Thyroid gland (tissue), 4 donors: ENCODE measurements at regions not wholly inside any gene's neighbourhood (a gene's known extent, or its start where the extent isn't known, plus 50 kb on each side); places are given as distances from the start of the nearest gene placed in this dataset.
"Not testable (repeated sequence)": the region's sequence is repeated elsewhere in the genome, so short reads cannot be mapped to it uniquely, and the experiment has no call there.

Source experiments
- CTCF ChIP-seq, 6 experiments: fragments of 200-600 bp in 3 of 6; fragments of 450-650 bp in 3 of 6; sonication (generic) in 3 of 6; IDR thresholded peaks; one replicate each; pipeline ENCODE4 v1.5.1; 2016 to 2019; ENCODE audit warnings: antibody characterized with exemption in 6 of 6, mild to moderate bottlenecking in 2 of 6, inconsistent platforms in 1 of 6, moderate library complexity in 1 of 6
- POLR2A ChIP-seq, 2 donors: fragments of 450-650 bp; IDR thresholded peaks; one replicate each; pipeline ENCODE4 v1.6.1; 2017; ENCODE audit warnings: antibody characterized with exemption in 2 of 2, mild to moderate bottlenecking in 2 of 2, moderate library complexity in 1 of 2

- not testable (repeated sequence) for TF ChIP-seq CTCF, POLR2A (IDR thresholded peaks at IDR 0.05)
These were observed 290.5 kb downstream of the SUCLG1 start for GRCh38 chr2:84168552-84168951.
